Nephron progenitor cell (in vitro differentiated cells): ENCODE measurements at regions not wholly inside any gene's neighbourhood (a gene's known extent, or its start where the extent isn't known, plus 50 kb on each side); places are given as distances from the start of the nearest gene placed in this dataset.

Experiments used
- DNase-seq: peaks from one replicate; pipeline ENCODE4 v3.0.0; 2021
- H3K27ac Mint-ChIP-seq: 2 replicates; pipeline ENCODE4 v1.8.0; 2021; ENCODE audit warnings: mild to moderate bottlenecking, moderate library complexity, mixed read lengths
- H3K27me3 Mint-ChIP-seq: 2 replicates; pipeline ENCODE4 v1.8.0; 2021; ENCODE audit warnings: mild to moderate bottlenecking, low read depth, mixed read lengths; ENCODE audit not compliant: poor library complexity
- H3K36me3 Mint-ChIP-seq: 2 replicates; pipeline ENCODE4 v1.8.0; 2021; ENCODE audit warnings: low read depth, mixed read lengths
- H3K4me1 Mint-ChIP-seq: 2 replicates; pipeline ENCODE4 v1.8.0; 2021; ENCODE audit warnings: mixed read lengths
- H3K4me3 Mint-ChIP-seq: 2 replicates; pipeline ENCODE4 v1.8.0; 2021; ENCODE audit warnings: mild to moderate bottlenecking, moderate library complexity, mixed read lengths
- H3K9me3 Mint-ChIP-seq: 2 replicates; pipeline ENCODE4 v1.8.0; 2021; ENCODE audit warnings: mild to moderate bottlenecking, moderate library complexity, mixed read lengths
- CTCF ChIP-seq: fragments of 200-600 bp; sonication (generic); IDR thresholded peaks from 2 replicates; pipeline ENCODE4 v1.5.0; 2021; ENCODE audit warnings: antibody characterized with exemption

GRCh38 chr21:31409831-31410487 lies 65.9 kb upstream of the TIAM1 start:
- H3K4me1 Mint-ChIP-seq: peaks cover 32% of the 10 kb centered on the region
- no peak for DNase-seq
- no peaks in the 10 kb centered on the region for H3K9me3 Mint-ChIP-seq
- no peak overlapping the region for H3K27ac Mint-ChIP-seq
- no peaks in the 10 kb centered on the region for H3K27me3 Mint-ChIP-seq
- no peak overlapping the region for H3K4me3 Mint-ChIP-seq
- peaks cover 14% of the 10 kb centered on the region for H3K36me3 Mint-ChIP-seq
- TF ChIP-seq CTCF: no peak

DNA sequence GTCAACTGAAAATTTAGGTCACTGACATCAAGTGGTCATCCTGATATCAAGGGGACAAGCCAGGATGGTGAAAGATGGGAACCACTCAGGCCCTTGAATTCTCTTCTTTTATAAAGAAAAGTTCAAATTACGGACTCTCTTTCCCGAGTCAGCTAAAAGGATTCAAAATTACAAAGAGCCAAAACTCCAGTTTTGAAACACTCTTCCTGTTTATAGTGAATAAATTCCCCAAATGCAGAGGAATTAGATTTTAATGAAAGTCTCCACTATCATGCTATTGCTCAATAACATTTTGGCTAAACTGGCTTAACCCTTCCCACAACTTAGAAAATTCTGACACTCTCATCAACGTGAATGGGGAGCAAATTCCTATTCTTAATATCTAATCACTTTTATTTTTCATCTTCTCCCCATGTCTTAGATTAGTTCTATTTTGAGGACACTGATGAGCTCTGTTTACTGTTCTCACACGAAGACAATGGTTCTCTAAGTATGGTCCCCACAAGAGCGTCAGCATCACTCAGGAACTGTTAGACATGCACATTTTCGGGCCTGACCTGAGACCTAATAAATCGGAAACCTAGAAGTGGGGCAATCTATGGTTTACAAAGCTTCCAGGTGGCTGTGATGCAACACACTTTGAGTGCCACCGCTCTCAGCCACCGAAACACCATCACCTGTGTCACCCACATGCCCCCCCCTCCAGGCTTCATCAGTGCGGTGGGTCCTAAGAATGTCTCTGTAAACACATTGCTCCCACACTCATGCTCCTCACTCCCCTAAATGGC lies 64.4 kb upstream of the TIAM1 start:
- no peak for TF ChIP-seq CTCF
- no peak overlapping the region for H3K4me3 Mint-ChIP-seq
- peaks cover 10% of the 10 kb centered on the region for H3K36me3 Mint-ChIP-seq
- H3K9me3 Mint-ChIP-seq: no peaks in the 10 kb centered on the region
- no peaks in the 10 kb centered on the region for H3K27me3 Mint-ChIP-seq
- H3K27ac Mint-ChIP-seq: peak overlapping the region; percentile 53
- peaks cover 33% of the 10 kb centered on the region for H3K4me1 Mint-ChIP-seq
- DNase-seq: no peak

DNA sequence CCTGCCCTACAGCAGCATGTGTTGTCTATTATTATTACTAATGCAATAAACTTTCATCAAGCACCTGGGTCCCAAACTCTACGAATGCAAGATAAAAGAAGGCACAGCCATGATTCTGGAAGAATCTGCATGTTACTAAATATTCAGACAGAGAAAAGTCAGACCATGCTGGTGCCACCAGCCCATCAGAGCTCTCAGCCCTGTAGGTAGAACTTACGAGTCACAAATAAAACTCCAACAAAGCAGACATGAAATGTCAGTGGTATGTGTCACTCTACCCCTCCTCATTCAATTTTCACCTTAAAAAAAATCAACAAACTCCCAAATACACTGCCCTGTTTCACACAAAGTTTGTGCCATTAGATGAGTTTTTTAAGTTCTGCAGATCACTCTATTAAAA lies 62.4 kb upstream of the TIAM1 start:
- peaks cover under 1% of the 10 kb centered on the region for H3K36me3 Mint-ChIP-seq
- H3K4me1 Mint-ChIP-seq: peaks cover 48% of the 10 kb centered on the region
- H3K4me3 Mint-ChIP-seq: no peak overlapping the region
- no peak overlapping the region for H3K27ac Mint-ChIP-seq
- no peaks in the 10 kb centered on the region for H3K9me3 Mint-ChIP-seq
- TF ChIP-seq CTCF: no peak
- H3K27me3 Mint-ChIP-seq: no peaks in the 10 kb centered on the region
- DNase-seq: no peak

DNA sequence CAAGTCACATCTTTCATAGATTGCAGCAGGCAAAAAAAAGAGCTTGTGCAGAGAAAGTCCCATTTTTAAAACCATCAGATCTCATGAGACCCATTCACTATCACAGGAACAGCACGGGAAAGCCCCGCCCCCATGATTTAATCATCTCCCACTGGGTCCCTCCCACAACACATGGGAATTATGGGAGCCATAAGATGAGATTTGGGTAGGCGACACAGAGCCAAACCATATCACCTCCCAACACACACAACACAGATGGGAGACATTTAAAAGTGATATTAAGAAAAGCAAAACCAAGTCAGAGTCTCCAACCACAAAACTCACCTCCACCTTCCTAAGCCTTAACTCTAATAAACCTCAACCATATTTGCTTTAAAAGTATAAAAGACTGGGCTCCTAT lies 61.5 kb upstream of the TIAM1 start:
- no peak for TF ChIP-seq CTCF
- H3K9me3 Mint-ChIP-seq: no peaks in the 10 kb centered on the region
- no peak for DNase-seq
- H3K4me1 Mint-ChIP-seq: peaks cover 53% of the 10 kb centered on the region
- H3K36me3 Mint-ChIP-seq: no peaks in the 10 kb centered on the region
- H3K27ac Mint-ChIP-seq: no peak overlapping the region
- no peaks in the 10 kb centered on the region for H3K27me3 Mint-ChIP-seq
- no peak overlapping the region for H3K4me3 Mint-ChIP-seq

DNA sequence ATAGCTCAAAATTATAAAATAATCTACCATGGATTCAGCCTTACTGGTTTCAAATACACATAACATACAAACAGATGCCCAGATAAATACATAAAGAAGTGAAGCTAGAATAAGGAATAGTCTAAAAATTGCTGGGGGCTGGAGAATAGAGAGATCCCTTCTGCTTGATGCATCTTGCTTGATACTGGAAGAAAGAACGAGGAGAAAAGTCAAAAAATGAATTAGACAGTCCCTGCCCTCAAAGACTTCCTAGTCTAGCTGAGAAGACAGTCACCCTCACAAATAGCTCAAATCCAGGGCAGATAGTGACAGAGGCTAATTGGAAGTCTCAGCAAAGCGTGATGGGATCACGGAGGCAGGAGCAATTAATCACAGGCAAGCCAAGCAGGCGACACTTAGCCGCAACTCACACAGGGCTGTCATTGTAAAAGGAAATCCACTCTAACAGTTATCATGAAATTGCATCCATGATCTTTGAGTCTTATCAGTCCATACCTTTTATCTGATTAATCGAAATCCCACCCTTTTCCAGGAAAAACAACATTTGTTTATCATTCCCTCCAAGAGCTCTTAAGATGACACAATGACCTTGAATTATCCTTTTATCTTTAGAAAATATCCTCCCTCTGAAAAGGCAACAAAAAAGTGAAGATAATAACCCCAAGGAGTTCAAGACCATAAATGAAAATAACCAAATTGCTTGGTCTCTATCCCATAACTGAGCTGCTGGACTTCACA lies 59.7 kb upstream of the TIAM1 start:
- Mint-ChIP-seq H3K36me3 (no peaks in the 10 kb centered on the region), H3K4me1 (peaks cover 64% of the 10 kb centered on the region), H3K27me3 (no peaks in the 10 kb centered on the region), H3K4me3 (peak overlapping the region; percentile 19), H3K9me3 (no peaks in the 10 kb centered on the region), H3K27ac (peak overlapping the region; percentile 37)
- DNase-seq: peak; percentile 31
- TF ChIP-seq CTCF: no peak
